Calu3 (cell line): ENCODE measurements at regions not wholly inside any gene's neighbourhood (a gene's known extent, or its start where the extent isn't known, plus 50 kb on each side); places are given as distances from the start of the nearest gene placed in this dataset.
A peak's percentile ranks its signal among the peaks of the same experiment; 100 is the strongest.

Experiments
- BruUV-seq: library from RNA; stranded (reverse); fragments of 400-500 nt; replicated peaks from 2 replicates; lab custom pipeline; 2021; lab: Mats Ljungman, UMichigan
- CTCF ChIA-PET: fragments of 300-600 bp; sonication (Branson Sonifier 250); formaldehyde crosslinking; loops from one replicate; lab custom pipeline; 2022; ENCODE audit warnings: antibody characterized with exemption; lab: Charles Lee
- DNase-seq: peaks from one replicate; pipeline ENCODE4 v3.0.0; 2022
- H3K27ac Mint-ChIP-seq: one replicate; pipeline ENCODE4 v1.8.0; 2022; ENCODE audit warnings: mixed read lengths; ENCODE audit not compliant: unreplicated experiment
- H3K27me3 Mint-ChIP-seq: one replicate; pipeline ENCODE4 v1.8.0; 2022; ENCODE audit warnings: mixed read lengths; ENCODE audit not compliant: unreplicated experiment
- H3K36me3 Mint-ChIP-seq: one replicate; pipeline ENCODE4 v1.8.0; 2022; ENCODE audit warnings: mild to moderate bottlenecking, moderate library complexity, mixed read lengths; ENCODE audit not compliant: insufficient read depth, unreplicated experiment
- H3K4me1 Mint-ChIP-seq: one replicate; pipeline ENCODE4 v1.8.0; 2022; ENCODE audit warnings: mild to moderate bottlenecking, low read depth, mixed read lengths; ENCODE audit not compliant: unreplicated experiment
- H3K4me3 Mint-ChIP-seq: one replicate; pipeline ENCODE4 v1.8.0; 2022; ENCODE audit warnings: mild to moderate bottlenecking, low read depth, moderate library complexity, mixed read lengths; ENCODE audit not compliant: unreplicated experiment
- H3K9me3 Mint-ChIP-seq: one replicate; pipeline ENCODE4 v1.8.0; 2022; ENCODE audit warnings: low read depth, mixed read lengths; ENCODE audit not compliant: unreplicated experiment
- CTCF ChIP-seq: fragments of 200-600 bp; IDR thresholded peaks from one replicate; pipeline ENCODE4 v1.8.0; 2022; ENCODE audit warnings: antibody characterized with exemption; ENCODE audit not compliant: unreplicated experiment
- intact Hi-C: fragments of 100-400 bp; cut with micrococcal nuclease; formaldehyde crosslinking; loops from one replicate; pipeline ENCODE4 v1.10.0; 2022; ENCODE audit not compliant: unreplicated experiment

- DNase-seq, result peak; percentile 56
- BruUV-seq, result no TSS peak
- intact Hi-C loops, result no loop called here
- Mint-ChIP-seq H3K4me3 (peak overlapping the region; percentile 98), H3K4me1 (peaks cover 12% of the 10 kb centered on the region), H3K27me3 (peaks cover 39% of the 10 kb centered on the region), H3K27ac (peak overlapping the region; percentile 75), H3K9me3 (no peaks in the 10 kb centered on the region), H3K36me3 (peaks cover 23% of the 10 kb centered on the region)
- peak; percentile 43 for TF ChIP-seq CTCF
- CTCF ChIA-PET, result no interaction called here
Observed at GRCh38 chr1:218164111-218164929, 120.8 kb upstream of the RRP15 start.

GRCh38 chr1:218164930-218165700 is 120.0 kb upstream of the RRP15 start:
- H3K27ac Mint-ChIP-seq, result peak overlapping the region; percentile 43
- H3K27me3 Mint-ChIP-seq, result peaks cover 39% of the 10 kb centered on the region
- peaks cover 12% of the 10 kb centered on the region for H3K4me1 Mint-ChIP-seq
- no peaks in the 10 kb centered on the region for H3K9me3 Mint-ChIP-seq
- CTCF ChIA-PET, result interaction anchor here (0.6 kb wide), 2 partner anchors 649 to 1392 kb away, joined by 4 read pairs; no protein-coding TSS in a partner anchor
- TF ChIP-seq CTCF, result no peak
- no TSS peak for BruUV-seq
- H3K4me3 Mint-ChIP-seq, result peak overlapping the region; percentile 98
- intact Hi-C loops, result no loop called here
- H3K36me3 Mint-ChIP-seq, result peaks cover 23% of the 10 kb centered on the region
- peak; percentile 24 for DNase-seq

GRCh38 chr1:218165701-218166114 is 119.4 kb upstream of the RRP15 start:
- H3K4me1 Mint-ChIP-seq, result peaks cover 12% of the 10 kb centered on the region
- no TSS peak for BruUV-seq
- peaks cover 39% of the 10 kb centered on the region for H3K27me3 Mint-ChIP-seq
- H3K36me3 Mint-ChIP-seq, result peaks cover 23% of the 10 kb centered on the region
- no peak for DNase-seq
- no peaks in the 10 kb centered on the region for H3K9me3 Mint-ChIP-seq
- intact Hi-C loops, result no loop called here
- no peak for TF ChIP-seq CTCF
- CTCF ChIA-PET, result interaction anchor here (0.6 kb wide), 1 partner anchor 650 kb away, joined by 4 read pairs; no protein-coding TSS in a partner anchor
- H3K4me3 Mint-ChIP-seq, result peak overlapping the region; percentile 98
- H3K27ac Mint-ChIP-seq, result peak overlapping the region; percentile 43

GRCh38 chr1:218166268-218166945 is 118.7 kb upstream of the RRP15 start:
- Mint-ChIP-seq H3K4me3 (peak overlapping the region; percentile 98), H3K27ac (no peak overlapping the region), H3K27me3 (peaks cover 39% of the 10 kb centered on the region), H3K9me3 (no peaks in the 10 kb centered on the region), H3K36me3 (peaks cover 23% of the 10 kb centered on the region), H3K4me1 (peaks cover 12% of the 10 kb centered on the region)
- no peak for DNase-seq
- intact Hi-C loops, result no loop called here
- CTCF ChIA-PET, result no interaction called here
- TF ChIP-seq CTCF, result no peak
- no TSS peak for BruUV-seq
